ENCODE measurements at regions not wholly inside any gene's neighbourhood (a gene's known extent, or its start where the extent isn't known, plus 50 kb on each side); places are given as distances from the start of the nearest gene placed in this dataset.

- no peak for TF ChIP-seq CTCF (IDR thresholded peaks at IDR 0.05)
- TF ChIP-seq POLR2AphosphoS5 (IDR thresholded peaks at IDR 0.05), result no peak
- no peak for TF ChIP-seq POLR2A (IDR thresholded peaks at IDR 0.05)
Measured at GRCh38 chr4:19580095-19580494, 671.6 kb upstream of the SLIT2 start.
